Right lobe of liver (tissue), 6 donors: ENCODE measurements at regions not wholly inside any gene's neighbourhood (a gene's known extent, or its start where the extent isn't known, plus 50 kb on each side); places are given as distances from the start of the nearest gene placed in this dataset.

ENCODE experiments used
- ATAC-seq, 4 donors: fragments of 200-7000 bp; cut with Tn5 transposase; one replicate each; pipeline ENCODE4 v1.9.1; 2020; ENCODE audit warnings: mild to moderate bottlenecking in 4 of 4, moderate library complexity in 4 of 4
- DNase-seq, 3 donors: peaks; one replicate each; pipeline ENCODE4 v3.0.0-alpha.2; 2020
- H3K27ac ChIP-seq, 3 donors: fragments of 200-600 bp; one replicate each; pipeline ENCODE4 v1.8.0; 2022
- H3K27me3 ChIP-seq, 2 donors: fragments of 200-600 bp; one replicate each; pipeline ENCODE4 v1.8.0; 2022
- H3K36me3 ChIP-seq, 4 donors: fragments of 200-600 bp; sonication (generic) in 1 of 4; one replicate each; pipeline versions ENCODE4 v1.5.1 to v1.8.0; 2017 to 2022; ENCODE audit warnings: control low read depth in 1 of 4
- H3K4me1 ChIP-seq, 4 donors: fragments of 200-600 bp; sonication (generic) in 1 of 4; one replicate each; pipeline versions ENCODE4 v1.5.1 to v1.8.0; 2017 to 2022; ENCODE audit warnings: control low read depth in 1 of 4
- H3K4me3 ChIP-seq, 3 donors: fragments of 200-600 bp; one replicate each; pipeline ENCODE4 v1.8.0; 2022
- H3K9me3 ChIP-seq, 4 donors: fragments of 200-600 bp; sonication (generic) in 1 of 4; one replicate each; pipeline versions ENCODE4 v1.5.1 to v1.8.0; 2017 to 2022; ENCODE audit warnings: control low read depth in 1 of 4
- CTCF ChIP-seq, 4 donors: fragments of 200-600 bp in 3 of 4; fragments of 450-650 bp in 1 of 4; IDR thresholded peaks; one replicate each; pipeline versions ENCODE4 v1.5.1 to v1.8.0; 2016 to 2022; ENCODE audit warnings: antibody characterized with exemption in 4 of 4, mild to moderate bottlenecking in 2 of 4
- POLR2A ChIP-seq: fragments of 450-650 bp; IDR thresholded peaks from one replicate; pipeline ENCODE4 v1.6.1; 2017; ENCODE audit warnings: antibody characterized with exemption, mild to moderate bottlenecking
- WGBS: methylation state at CpG from one replicate; pipeline ENCODE4 v1.1.6; 2018; ENCODE audit warnings: low coverage, low lambda C conversion rate; ENCODE audit not compliant: insufficient coverage; ENCODE audit errors: missing lambda C conversion rate; 5-methylcytosine and 5-hydroxymethylcytosine counted together
- intact Hi-C, 2 donors: fragments of 100-400 bp; cut with DNase I; formaldehyde crosslinking; loops; one replicate each; pipeline versions ENCODE4 v1.11.2 to v1.14.1; 2022
- donor health status: DM: no; HTN: yes; CAD: no.
- donor health status: DM: no; HTN: no; CAD: no.
- donor health status: DM: no; HTN: no; CAD: no.
- donor health status: DM: no; HTN: yes; CAD: no.
- donor health status: DM: no; HTN: yes; CAD: no.

- ATAC-seq, result no peak
- no peaks in the 10 kb centered on the region for H3K27me3 ChIP-seq
- intact Hi-C loops, result no loop called here
- no peak overlapping the region for H3K4me3 ChIP-seq
- no peak for TF ChIP-seq CTCF (IDR thresholded peaks at IDR 0.05)
- TF ChIP-seq POLR2A, result no peak
- H3K4me1 ChIP-seq, result no peaks in the 10 kb centered on the region
- H3K36me3 ChIP-seq, result no peaks in the 10 kb centered on the region
- H3K9me3 ChIP-seq, result no peaks in the 10 kb centered on the region
- no peak overlapping the region for H3K27ac ChIP-seq
- no peak for DNase-seq
- WGBS, result 23% methylated on average over 20 of the region's 20 CpGs
Observed at GRCh38 chr12:113649256-113649830, 177.7 kb upstream of the LHX5 start.

- DNase-seq (no peak), ATAC-seq (no peak)
- no peak overlapping the region for H3K4me3 ChIP-seq
- H3K27ac ChIP-seq, result no peak overlapping the region
- intact Hi-C loops, result no loop called here
- TF ChIP-seq POLR2A (no peak), CTCF (IDR thresholded peaks at IDR 0.05) (peak in 2 of 4 donors; percentile 13 to 31)
- no peaks in the 10 kb centered on the region for H3K4me1 ChIP-seq
- 53% methylated on average over 4 of the region's 4 CpGs for WGBS
- no peaks in the 10 kb centered on the region for H3K9me3 ChIP-seq
- H3K27me3 ChIP-seq, result no peaks in the 10 kb centered on the region
- no peaks in the 10 kb centered on the region for H3K36me3 ChIP-seq
Observed at GRCh38 chr12:113647048-113647447, 175.4 kb upstream of the LHX5 start.

GRCh38 chr12:113645603-113646002 lies 173.9 kb upstream of the LHX5 start:
- no peak for ATAC-seq
- no peaks in the 10 kb centered on the region for H3K4me1 ChIP-seq
- no peaks in the 10 kb centered on the region for H3K36me3 ChIP-seq
- WGBS, result 17% methylated on average over 2 of the region's 14 CpGs
- no peak for TF ChIP-seq CTCF (IDR thresholded peaks at IDR 0.05)
- no peaks in the 10 kb centered on the region for H3K9me3 ChIP-seq
- DNase-seq, result no peak
- no peak overlapping the region for H3K27ac ChIP-seq
- no peak overlapping the region for H3K4me3 ChIP-seq
- intact Hi-C loops, result no loop called here
- H3K27me3 ChIP-seq, result no peaks in the 10 kb centered on the region

- Histone ChIP-seq H3K36me3 (no peaks in the 10 kb centered on the region), H3K27me3 (no peaks in the 10 kb centered on the region), H3K4me3 (no peak overlapping the region), H3K27ac (no peak overlapping the region), H3K9me3 (no peaks in the 10 kb centered on the region), H3K4me1 (no peaks in the 10 kb centered on the region)
- intact Hi-C loops, result no loop called here
- ATAC-seq (no peak), DNase-seq (no peak)
- no peak for TF ChIP-seq POLR2A
- TF ChIP-seq CTCF (IDR thresholded peaks at IDR 0.05), result no peak
- WGBS, result 35% methylated on average over 2 of the region's 2 CpGs
Observed at GRCh38 chr12:113645183-113645582, 173.5 kb upstream of the LHX5 start.
